ENCODE measurements at regions not wholly inside any gene's neighbourhood (a gene's known extent, or its start where the extent isn't known, plus 50 kb on each side); places are given as distances from the start of the nearest gene placed in this dataset.

GRCh38 chr13:107907065-107907805 is 308.1 kb downstream of the LIG4 start:
- no peak overlapping the region for H3K4me3 ChIP-seq (ENCODE audit: low read length)
- no peak for TF ChIP-seq CTCF (IDR thresholded peaks at IDR 0.05; ENCODE audit: insufficient read depth, low read depth, low read length, missing control alignments)

DNA sequence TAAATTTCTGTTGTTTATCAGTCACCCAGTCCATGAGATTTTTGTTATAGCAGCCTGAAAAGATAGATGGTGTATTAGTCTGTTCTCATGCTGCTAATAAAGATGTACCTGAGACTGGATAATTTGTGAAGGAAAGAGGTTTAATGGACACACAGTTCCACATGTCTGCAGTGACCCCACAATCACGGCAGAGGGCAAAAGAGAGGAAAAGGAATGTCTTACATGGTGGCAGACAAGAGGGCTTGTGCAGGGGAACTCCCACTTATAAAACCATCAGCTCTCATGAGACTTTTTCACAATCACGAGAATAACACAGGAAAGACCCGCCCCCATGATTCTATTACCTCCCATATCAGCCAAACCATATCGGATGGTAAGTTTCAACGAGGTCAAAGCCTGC is 309.2 kb downstream of the LIG4 start:
- no peak overlapping the region for H3K4me3 ChIP-seq (ENCODE audit: low read length)
- no peak for TF ChIP-seq CTCF (IDR thresholded peaks at IDR 0.05; ENCODE audit: insufficient read depth, low read depth, low read length, missing control alignments)
- no peak for DNase-seq (ENCODE audit: low read depth)

More at GRCh38 chr13:107907065-107907805, 308.1 kb downstream of the LIG4 start:
- no peak for DNase-seq (ENCODE audit: low read depth)

GRCh38 chr13:107901996-107902562 is 313.3 kb downstream of the LIG4 start:
- no peak for TF ChIP-seq CTCF (IDR thresholded peaks at IDR 0.05; ENCODE audit: insufficient read depth, low read depth, low read length, missing control alignments)
- no peak for DNase-seq (ENCODE audit: low read depth)
- no peak overlapping the region for H3K4me3 ChIP-seq (ENCODE audit: low read length)

DNA sequence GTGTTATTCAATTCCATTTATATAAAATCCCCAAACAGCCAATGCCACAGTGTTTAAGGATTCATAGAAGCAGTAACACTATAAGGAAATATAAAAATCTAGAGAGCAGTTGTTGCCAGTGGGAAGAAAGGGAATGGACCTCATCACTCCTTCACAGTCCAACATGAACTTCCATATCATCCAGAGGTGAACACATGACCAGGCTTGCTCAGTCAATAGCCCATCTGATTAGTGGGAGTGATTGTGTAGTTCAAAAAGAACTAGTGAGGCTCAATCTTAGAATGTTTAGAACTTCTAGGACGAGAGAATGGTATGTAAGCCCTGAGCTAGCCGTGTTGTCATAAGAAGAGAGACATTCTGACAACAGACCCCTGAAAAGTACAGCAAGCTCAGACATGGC is 314.1 kb downstream of the LIG4 start:
- TF ChIP-seq CTCF (IDR thresholded peaks at IDR 0.05; ENCODE audit: insufficient read depth, low read depth, low read length, missing control alignments): no peak
- no peak for DNase-seq (ENCODE audit: low read depth)
- no peak overlapping the region for H3K4me3 ChIP-seq (ENCODE audit: low read length)

- TF ChIP-seq CTCF (IDR thresholded peaks at IDR 0.05; ENCODE audit: insufficient read depth, low read depth, low read length, missing control alignments): no peak
- no peak overlapping the region for H3K4me3 ChIP-seq (ENCODE audit: low read length)
- DNase-seq (ENCODE audit: low read depth): no peak
These were observed 314.6 kb downstream of the LIG4 start for GRCh38 chr13:107900775-107901174.

GRCh38 chr13:107886118-107886517 is 329.2 kb downstream of the LIG4 start:
- no peak overlapping the region for H3K4me3 ChIP-seq (ENCODE audit: low read length)
- TF ChIP-seq CTCF (IDR thresholded peaks at IDR 0.05; ENCODE audit: insufficient read depth, low read depth, low read length, missing control alignments): no peak
- no peak for DNase-seq (ENCODE audit: low read depth)

DNA sequence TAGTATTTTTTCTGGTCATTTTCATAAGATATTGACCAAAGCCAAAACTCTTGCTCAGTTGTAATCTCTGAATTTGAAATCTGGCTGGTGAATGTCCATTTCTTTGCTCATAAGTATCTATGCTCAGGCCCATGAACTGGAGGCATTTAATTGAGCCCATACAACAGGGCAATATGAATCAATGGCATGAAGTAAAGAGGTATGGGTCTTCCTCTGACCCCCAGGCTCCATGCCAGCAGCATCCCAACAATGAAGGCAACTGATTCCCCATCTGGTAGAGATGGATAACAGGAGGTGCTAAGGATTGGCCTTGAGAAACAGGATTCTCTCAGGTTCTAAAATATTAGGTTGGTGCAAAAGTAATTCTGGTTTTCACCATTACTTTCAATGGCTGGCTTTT is 330.8 kb downstream of the LIG4 start:
- no peak for DNase-seq (ENCODE audit: low read depth)
- H3K4me3 ChIP-seq (ENCODE audit: low read length): no peak overlapping the region
- TF ChIP-seq CTCF (IDR thresholded peaks at IDR 0.05; ENCODE audit: insufficient read depth, low read depth, low read length, missing control alignments): no peak
